Prostate gland (tissue), 2 donors: ENCODE measurements at regions not wholly inside any gene's neighbourhood (a gene's known extent, or its start where the extent isn't known, plus 50 kb on each side); places are given as distances from the start of the nearest gene placed in this dataset.

ENCODE experiments used
- POLR2A ChIP-seq: fragments of 450-650 bp; IDR thresholded peaks from one replicate; pipeline ENCODE4 v1.6.1; 2016; ENCODE audit warnings: antibody characterized with exemption, mild to moderate bottlenecking
- POLR2AphosphoS5 ChIP-seq: sonication (generic); formaldehyde crosslinking; IDR thresholded peaks from one replicate; pipeline ENCODE4 v1.6.1; 2017; ENCODE audit warnings: antibody characterized with exemption
- TF ChIP-seq, protein P1 (sequence below), 4 experiments: fragments of 200-600 bp in 2 of 4; fragments of 450-650 bp in 2 of 4; sonication (generic) in 2 of 4; IDR thresholded peaks; 1 replicate in 3 of 4; 2 replicates in 1 of 4; pipeline ENCODE4 v1.5.1; 2016 to 2019; ENCODE audit warnings: antibody characterized with exemption in 4 of 4, mild to moderate bottlenecking in 2 of 4, moderate library complexity in 2 of 4

DNA sequence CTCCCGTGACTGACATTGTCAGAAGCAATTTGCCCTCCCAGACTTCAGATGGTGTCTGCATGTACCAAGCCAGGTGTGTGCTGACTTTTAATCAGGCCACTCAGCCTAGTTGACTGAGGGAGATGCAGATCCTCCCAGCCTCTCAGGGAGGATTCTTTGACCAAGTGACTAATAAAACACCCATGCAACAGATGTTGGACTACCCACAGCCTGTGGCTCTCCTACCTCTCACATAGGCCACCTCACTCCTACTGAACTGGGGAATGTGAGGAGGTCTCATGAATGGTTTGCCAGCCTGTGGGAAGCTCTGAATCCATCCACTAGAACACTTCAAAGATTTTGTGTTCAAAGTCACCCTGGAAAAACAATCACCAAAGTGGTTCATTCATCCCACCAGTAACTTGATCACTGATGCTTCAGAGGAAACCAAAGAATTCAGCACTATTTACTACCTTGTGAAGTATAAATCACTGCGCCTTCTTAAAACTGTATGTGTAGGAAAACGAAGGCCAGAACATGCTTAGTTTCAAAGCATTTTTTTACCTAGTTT, 80.1 kb downstream of the ESM1 start:
- TF ChIP-seq POLR2A, result no peak
- TF ChIP-seq, protein P1, sequence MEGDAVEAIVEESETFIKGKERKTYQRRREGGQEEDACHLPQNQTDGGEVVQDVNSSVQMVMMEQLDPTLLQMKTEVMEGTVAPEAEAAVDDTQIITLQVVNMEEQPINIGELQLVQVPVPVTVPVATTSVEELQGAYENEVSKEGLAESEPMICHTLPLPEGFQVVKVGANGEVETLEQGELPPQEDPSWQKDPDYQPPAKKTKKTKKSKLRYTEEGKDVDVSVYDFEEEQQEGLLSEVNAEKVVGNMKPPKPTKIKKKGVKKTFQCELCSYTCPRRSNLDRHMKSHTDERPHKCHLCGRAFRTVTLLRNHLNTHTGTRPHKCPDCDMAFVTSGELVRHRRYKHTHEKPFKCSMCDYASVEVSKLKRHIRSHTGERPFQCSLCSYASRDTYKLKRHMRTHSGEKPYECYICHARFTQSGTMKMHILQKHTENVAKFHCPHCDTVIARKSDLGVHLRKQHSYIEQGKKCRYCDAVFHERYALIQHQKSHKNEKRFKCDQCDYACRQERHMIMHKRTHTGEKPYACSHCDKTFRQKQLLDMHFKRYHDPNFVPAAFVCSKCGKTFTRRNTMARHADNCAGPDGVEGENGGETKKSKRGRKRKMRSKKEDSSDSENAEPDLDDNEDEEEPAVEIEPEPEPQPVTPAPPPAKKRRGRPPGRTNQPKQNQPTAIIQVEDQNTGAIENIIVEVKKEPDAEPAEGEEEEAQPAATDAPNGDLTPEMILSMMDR (IDR thresholded peaks at IDR 0.05), result no peak
- no peak for TF ChIP-seq POLR2AphosphoS5
